ENCODE measurements at regions not wholly inside any gene's neighbourhood (a gene's known extent, or its start where the extent isn't known, plus 50 kb on each side); places are given as distances from the start of the nearest gene placed in this dataset.
A peak's percentile ranks its signal among the peaks of the same experiment; 100 is the strongest.
"Not testable (repeated sequence)": the region's sequence is repeated elsewhere in the genome, so short reads cannot be mapped to it uniquely, and the experiment has no call there.

- peak; percentile 83 for DNase-seq (ENCODE audit: low spot score)
- ChIA-PET POLR2A (ENCODE audit: low non-redundant PET) (interaction anchor here (0.6 kb wide), 1 partner anchor 373 kb away, joined by 3 read pairs; no protein-coding TSS in a partner anchor), CTCF (interaction anchor here (1.0 to 1.9 kb wide), 4 partner anchors 43 to 452 kb away, joined by 3 to 12 read pairs (median 8); no protein-coding TSS in a partner anchor)
- Histone ChIP-seq H3K27ac (ENCODE audit: low read depth, low read length, poor library complexity, severe bottlenecking) (peak overlapping the region; percentile 6), H3K4me3 (ENCODE audit: low read depth, low read length, poor library complexity, severe bottlenecking) (no peak overlapping the region), H3K36me3 (ENCODE audit: insufficient read depth, low read length, poor library complexity, severe bottlenecking) (no peaks in the 10 kb centered on the region), H3K27me3 (replicated peaks; ENCODE audit: insufficient read depth, low read depth, low read length, poor library complexity) (no peaks in the 10 kb centered on the region), H3K9me3 (ENCODE audit: low read depth, low read length, poor library complexity, severe bottlenecking) (no peaks in the 10 kb centered on the region), H3K4me1 (ENCODE audit: insufficient read depth, low read length, poor library complexity, severe bottlenecking) (peaks cover 44% of the 10 kb centered on the region)
- TF ChIP-seq CTCF (conservative IDR thresholded peaks at IDR 0.05; ENCODE audit: low read depth, low read length) (peak; percentile 83), EZH2 (IDR thresholded peaks at IDR 0.05; ENCODE audit: borderline replicate concordance, low read depth, low read length, poor library complexity, severe bottlenecking) (no peak)
- intact Hi-C loops (cut with micrococcal nuclease; ENCODE audit: unreplicated experiment) = loop anchor here (1.0 to 5.0 kb wide), 3 partner anchors 109 to 452 kb away; no protein-coding TSS in a partner anchor
- BruUV-seq (replicated peaks) = no TSS peak
Observed at GRCh38 chr12:85468356-85469157, 188.5 kb downstream of the ALX1 start.

- H3K4me3 ChIP-seq (ENCODE audit: low read depth, low read length, poor library complexity, severe bottlenecking); H3K9me3 ChIP-seq (ENCODE audit: low read depth, low read length, poor library complexity, severe bottlenecking); H3K36me3 ChIP-seq (ENCODE audit: insufficient read depth, low read length, poor library complexity, severe bottlenecking); H3K27ac ChIP-seq (ENCODE audit: low read depth, low read length, poor library complexity, severe bottlenecking); BruUV-seq (replicated peaks); H3K27me3 ChIP-seq (replicated peaks; ENCODE audit: insufficient read depth, low read depth, low read length, poor library complexity): not testable (repeated sequence)
- peaks cover 37% of the 10 kb centered on the region for H3K4me1 ChIP-seq (ENCODE audit: insufficient read depth, low read length, poor library complexity, severe bottlenecking)
- intact Hi-C loops (cut with micrococcal nuclease; ENCODE audit: unreplicated experiment) = loop anchor here (2.0 to 5.0 kb wide), 2 partner anchors 108 to 397 kb away; no protein-coding TSS in a partner anchor
- ChIA-PET CTCF (interaction anchor here (1.0 to 1.9 kb wide), 4 partner anchors 44 to 451 kb away, joined by 3 to 12 read pairs (median 8); no protein-coding TSS in a partner anchor), POLR2A (ENCODE audit: low non-redundant PET) (interaction anchor here (0.6 kb wide), 1 partner anchor 372 kb away, joined by 3 read pairs; no protein-coding TSS in a partner anchor)
- DNase-seq (ENCODE audit: low spot score) = peak; percentile 56
Observed at GRCh38 chr12:85469158-85470086, 189.4 kb downstream of the ALX1 start.

GRCh38 chr12:85475277-85475676, 195.3 kb downstream of the ALX1 start:
- intact Hi-C loops (cut with micrococcal nuclease; ENCODE audit: unreplicated experiment); DNase-seq (ENCODE audit: low spot score); H3K27me3 ChIP-seq (replicated peaks; ENCODE audit: insufficient read depth, low read depth, low read length, poor library complexity); BruUV-seq (replicated peaks); POLR2A ChIA-PET (ENCODE audit: low non-redundant PET); H3K27ac ChIP-seq (ENCODE audit: low read depth, low read length, poor library complexity, severe bottlenecking); H3K36me3 ChIP-seq (ENCODE audit: insufficient read depth, low read length, poor library complexity, severe bottlenecking); H3K9me3 ChIP-seq (ENCODE audit: low read depth, low read length, poor library complexity, severe bottlenecking); H3K4me1 ChIP-seq (ENCODE audit: insufficient read depth, low read length, poor library complexity, severe bottlenecking); H3K4me3 ChIP-seq (ENCODE audit: low read depth, low read length, poor library complexity, severe bottlenecking): not testable (repeated sequence)
- CTCF ChIA-PET = interaction anchor here (1.7 kb wide), 1 partner anchor 392 kb away, joined by 4 read pairs; no protein-coding TSS in a partner anchor

GRCh38 chr12:85476756-85477155, 196.7 kb downstream of the ALX1 start:
- intact Hi-C loops (cut with micrococcal nuclease; ENCODE audit: unreplicated experiment) = no loop called here
- no TSS peak for BruUV-seq (replicated peaks)
- CTCF ChIA-PET = interaction anchor here (1.7 kb wide), 1 partner anchor 391 kb away, joined by 4 read pairs; no protein-coding TSS in a partner anchor

More at GRCh38 chr12:85476756-85477155, 196.7 kb downstream of the ALX1 start:
- no peaks in the 10 kb centered on the region for H3K9me3 ChIP-seq (ENCODE audit: low read depth, low read length, poor library complexity, severe bottlenecking)
- H3K27ac ChIP-seq (ENCODE audit: low read depth, low read length, poor library complexity, severe bottlenecking) = no peak overlapping the region
- H3K27me3 ChIP-seq (replicated peaks; ENCODE audit: insufficient read depth, low read depth, low read length, poor library complexity) = no peaks in the 10 kb centered on the region
- no peaks in the 10 kb centered on the region for H3K4me1 ChIP-seq (ENCODE audit: insufficient read depth, low read length, poor library complexity, severe bottlenecking)
- no peak overlapping the region for H3K4me3 ChIP-seq (ENCODE audit: low read depth, low read length, poor library complexity, severe bottlenecking)
- POLR2A ChIA-PET (ENCODE audit: low non-redundant PET) = no interaction called here
- TF ChIP-seq EZH2 (IDR thresholded peaks at IDR 0.05; ENCODE audit: borderline replicate concordance, low read depth, low read length, poor library complexity, severe bottlenecking) (no peak), CTCF (conservative IDR thresholded peaks at IDR 0.05; ENCODE audit: low read depth, low read length) (no peak)
- no peaks in the 10 kb centered on the region for H3K36me3 ChIP-seq (ENCODE audit: insufficient read depth, low read length, poor library complexity, severe bottlenecking)
- no peak for DNase-seq (ENCODE audit: low spot score)

Data from A673 (cell line).